Liver (tissue), 3 donors: ENCODE measurements at regions not wholly inside any gene's neighbourhood (a gene's known extent, or its start where the extent isn't known, plus 50 kb on each side); places are given as distances from the start of the nearest gene placed in this dataset.

Experiments used
- FOXA1 ChIP-seq: IDR thresholded peaks from 2 replicates; pipeline ENCODE4 v1.6.1; 2016; ENCODE audit warnings: antibody characterized with exemption
- GABPA ChIP-seq, 2 donors: IDR thresholded peaks in 1 of 2; conservative IDR thresholded peaks in 1 of 2; 2 replicates each; pipeline ENCODE4 v1.6.1; 2016; ENCODE audit warnings: antibody characterized with exemption in 2 of 2, mild to moderate bottlenecking in 1 of 2, moderate library complexity in 1 of 2
- JUND ChIP-seq, 2 donors: IDR thresholded peaks; 2 replicates each; pipeline ENCODE4 v1.6.1; 2016; ENCODE audit warnings: antibody characterized with exemption in 2 of 2
- MAX ChIP-seq: IDR thresholded peaks from 2 replicates; pipeline ENCODE4 v1.6.1; 2016; ENCODE audit warnings: antibody characterized with exemption
- RAD21 ChIP-seq, 2 donors: IDR thresholded peaks; 2 replicates each; pipeline ENCODE4 v1.6.1; 2016; ENCODE audit warnings: antibody characterized with exemption in 2 of 2, mild to moderate bottlenecking in 2 of 2
- SP1 ChIP-seq: IDR thresholded peaks from 2 replicates; pipeline ENCODE4 v1.6.1; 2018; ENCODE audit warnings: antibody characterized with exemption, mild to moderate bottlenecking
- TAF1 ChIP-seq: conservative IDR thresholded peaks from 2 replicates; pipeline ENCODE4 v1.6.1; 2016; ENCODE audit warnings: antibody characterized with exemption, mild to moderate bottlenecking
- YY1 ChIP-seq: IDR thresholded peaks from 2 replicates; pipeline ENCODE4 v1.6.1; 2016; ENCODE audit warnings: antibody characterized with exemption, mild to moderate bottlenecking
- ZBTB33 ChIP-seq: IDR thresholded peaks from 2 replicates; pipeline ENCODE4 v1.6.1; 2016; ENCODE audit warnings: antibody characterized with exemption
- TF ChIP-seq, protein P1 (sequence below): fragments of 150-350 bp; IDR thresholded peaks from 2 replicates; pipeline ENCODE4 v1.5.1; 2017; ENCODE audit warnings: improper control_type of control experiment, low read depth, low read length; ENCODE audit not compliant: missing input control
- TF ChIP-seq, protein P2 (sequence below): IDR thresholded peaks from 2 replicates; pipeline ENCODE4 v1.6.1; 2016; ENCODE audit warnings: antibody characterized with exemption, mild to moderate bottlenecking
- donor health status: healthy.
- donor health status: healthy.

- TF ChIP-seq, protein P1, sequence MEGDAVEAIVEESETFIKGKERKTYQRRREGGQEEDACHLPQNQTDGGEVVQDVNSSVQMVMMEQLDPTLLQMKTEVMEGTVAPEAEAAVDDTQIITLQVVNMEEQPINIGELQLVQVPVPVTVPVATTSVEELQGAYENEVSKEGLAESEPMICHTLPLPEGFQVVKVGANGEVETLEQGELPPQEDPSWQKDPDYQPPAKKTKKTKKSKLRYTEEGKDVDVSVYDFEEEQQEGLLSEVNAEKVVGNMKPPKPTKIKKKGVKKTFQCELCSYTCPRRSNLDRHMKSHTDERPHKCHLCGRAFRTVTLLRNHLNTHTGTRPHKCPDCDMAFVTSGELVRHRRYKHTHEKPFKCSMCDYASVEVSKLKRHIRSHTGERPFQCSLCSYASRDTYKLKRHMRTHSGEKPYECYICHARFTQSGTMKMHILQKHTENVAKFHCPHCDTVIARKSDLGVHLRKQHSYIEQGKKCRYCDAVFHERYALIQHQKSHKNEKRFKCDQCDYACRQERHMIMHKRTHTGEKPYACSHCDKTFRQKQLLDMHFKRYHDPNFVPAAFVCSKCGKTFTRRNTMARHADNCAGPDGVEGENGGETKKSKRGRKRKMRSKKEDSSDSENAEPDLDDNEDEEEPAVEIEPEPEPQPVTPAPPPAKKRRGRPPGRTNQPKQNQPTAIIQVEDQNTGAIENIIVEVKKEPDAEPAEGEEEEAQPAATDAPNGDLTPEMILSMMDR, result no peak
- TF ChIP-seq ZBTB33 (no peak), FOXA1 (no peak), YY1 (no peak), GABPA (IDR thresholded peaks at IDR 0.05 in 1 of 2, conservative IDR thresholded peaks at IDR 0.05 in 1 of 2) (no peak), TAF1 (no peak), RAD21 (IDR thresholded peaks at IDR 0.05) (no peak), SP1 (no peak), MAX (no peak), JUND (IDR thresholded peaks at IDR 0.05) (no peak)
- TF ChIP-seq, protein P2, sequence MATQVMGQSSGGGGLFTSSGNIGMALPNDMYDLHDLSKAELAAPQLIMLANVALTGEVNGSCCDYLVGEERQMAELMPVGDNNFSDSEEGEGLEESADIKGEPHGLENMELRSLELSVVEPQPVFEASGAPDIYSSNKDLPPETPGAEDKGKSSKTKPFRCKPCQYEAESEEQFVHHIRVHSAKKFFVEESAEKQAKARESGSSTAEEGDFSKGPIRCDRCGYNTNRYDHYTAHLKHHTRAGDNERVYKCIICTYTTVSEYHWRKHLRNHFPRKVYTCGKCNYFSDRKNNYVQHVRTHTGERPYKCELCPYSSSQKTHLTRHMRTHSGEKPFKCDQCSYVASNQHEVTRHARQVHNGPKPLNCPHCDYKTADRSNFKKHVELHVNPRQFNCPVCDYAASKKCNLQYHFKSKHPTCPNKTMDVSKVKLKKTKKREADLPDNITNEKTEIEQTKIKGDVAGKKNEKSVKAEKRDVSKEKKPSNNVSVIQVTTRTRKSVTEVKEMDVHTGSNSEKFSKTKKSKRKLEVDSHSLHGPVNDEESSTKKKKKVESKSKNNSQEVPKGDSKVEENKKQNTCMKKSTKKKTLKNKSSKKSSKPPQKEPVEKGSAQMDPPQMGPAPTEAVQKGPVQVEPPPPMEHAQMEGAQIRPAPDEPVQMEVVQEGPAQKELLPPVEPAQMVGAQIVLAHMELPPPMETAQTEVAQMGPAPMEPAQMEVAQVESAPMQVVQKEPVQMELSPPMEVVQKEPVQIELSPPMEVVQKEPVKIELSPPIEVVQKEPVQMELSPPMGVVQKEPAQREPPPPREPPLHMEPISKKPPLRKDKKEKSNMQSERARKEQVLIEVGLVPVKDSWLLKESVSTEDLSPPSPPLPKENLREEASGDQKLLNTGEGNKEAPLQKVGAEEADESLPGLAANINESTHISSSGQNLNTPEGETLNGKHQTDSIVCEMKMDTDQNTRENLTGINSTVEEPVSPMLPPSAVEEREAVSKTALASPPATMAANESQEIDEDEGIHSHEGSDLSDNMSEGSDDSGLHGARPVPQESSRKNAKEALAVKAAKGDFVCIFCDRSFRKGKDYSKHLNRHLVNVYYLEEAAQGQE, result no peak
Observed at GRCh38 chr12:89081719-89082369, 270.5 kb downstream of the DUSP6 start.
